Testis (tissue), 2 donors: ENCODE measurements at regions not wholly inside any gene's neighbourhood (a gene's known extent, or its start where the extent isn't known, plus 50 kb on each side); places are given as distances from the start of the nearest gene placed in this dataset.

ENCODE experiments used
- DNase-seq: peaks from one replicate; pipeline ENCODE4 v3.0.0-alpha.2; 2019
- H3K27ac ChIP-seq, 2 donors: fragments of 200-600 bp; sonication (generic); one replicate each; pipeline ENCODE4 v1.5.1; 2019
- H3K27me3 ChIP-seq: fragments of 200-600 bp; sonication (generic); one replicate; pipeline ENCODE4 v1.5.1; 2019
- H3K36me3 ChIP-seq: fragments of 200-600 bp; sonication (generic); one replicate; pipeline ENCODE4 v1.5.1; 2017; ENCODE audit warnings: low read depth; ENCODE audit errors: missing control alignments
- H3K4me1 ChIP-seq: fragments of 200-600 bp; sonication (generic); one replicate; pipeline ENCODE4 v1.5.1; 2019
- H3K4me3 ChIP-seq, 2 donors: fragments of 200-600 bp; sonication (generic); one replicate each; pipeline ENCODE4 v1.5.1; 2017 to 2019
- H3K9me3 ChIP-seq: fragments of 200-600 bp; sonication (generic); one replicate; pipeline ENCODE4 v1.5.1; 2017
- CTCF ChIP-seq, 3 experiments: fragments of 450-650 bp in 2 of 3; fragments of 200-600 bp in 1 of 3; sonication (generic) in 1 of 3; IDR thresholded peaks; one replicate each; pipeline ENCODE4 v1.5.1; 2016 to 2019; ENCODE audit warnings: antibody characterized with exemption in 3 of 3, mild to moderate bottlenecking in 2 of 3, moderate library complexity in 1 of 3
- POLR2A ChIP-seq: fragments of 450-650 bp; IDR thresholded peaks from one replicate; pipeline ENCODE4 v1.6.1; 2017; ENCODE audit warnings: antibody characterized with exemption, mild to moderate bottlenecking, moderate library complexity
- WGBS, 2 donors: methylation state at CpG; one replicate each; pipeline ENCODE4 v1.1.5; 2018; 5-methylcytosine and 5-hydroxymethylcytosine counted together
- intact Hi-C: fragments of 100-400 bp; cut with DNase I; formaldehyde crosslinking; loops from one replicate; pipeline ENCODE4 v1.15.1; 2023; ENCODE audit warnings: low total_unique reads

- Histone ChIP-seq H3K27me3 (no peaks in the 10 kb centered on the region), H3K36me3 (no peaks in the 10 kb centered on the region), H3K9me3 (no peaks in the 10 kb centered on the region), H3K27ac (no peak overlapping the region), H3K4me1 (no peaks in the 10 kb centered on the region), H3K4me3 (no peak overlapping the region)
- intact Hi-C loops = no loop called here
- no peak for DNase-seq
- TF ChIP-seq CTCF (IDR thresholded peaks at IDR 0.05) (no peak), POLR2A (no peak)
- 80 to 88% methylated on average over 3 of the region's 3 CpGs for WGBS, 2 donors
These were observed 793.2 kb downstream of the PLA2G4A start for GRCh38 chr1:187621951-187622350.

- H3K36me3 ChIP-seq = no peaks in the 10 kb centered on the region
- no peaks in the 10 kb centered on the region for H3K9me3 ChIP-seq
- 41 to 53% methylated on average over 1 of the region's 1 CpG for WGBS, 2 donors
- no peak overlapping the region for H3K4me3 ChIP-seq
- no peak overlapping the region for H3K27ac ChIP-seq
- DNase-seq = no peak
- no peaks in the 10 kb centered on the region for H3K4me1 ChIP-seq
- H3K27me3 ChIP-seq = no peaks in the 10 kb centered on the region
- intact Hi-C loops = no loop called here
- no peak for TF ChIP-seq CTCF (IDR thresholded peaks at IDR 0.05)
- TF ChIP-seq POLR2A = no peak
These were observed 793.8 kb downstream of the PLA2G4A start for GRCh38 chr1:187622545-187622944.

- intact Hi-C loops = no loop called here
- no peak overlapping the region for H3K4me3 ChIP-seq
- WGBS, 2 donors = 70 to 82% methylated on average over 2 of the region's 2 CpGs
- no peak for TF ChIP-seq POLR2A
- no peak for TF ChIP-seq CTCF (IDR thresholded peaks at IDR 0.05)
- H3K27me3 ChIP-seq = no peaks in the 10 kb centered on the region
- H3K27ac ChIP-seq = no peak overlapping the region
- no peaks in the 10 kb centered on the region for H3K36me3 ChIP-seq
- no peak for DNase-seq
- H3K9me3 ChIP-seq = no peaks in the 10 kb centered on the region
- no peaks in the 10 kb centered on the region for H3K4me1 ChIP-seq
These were observed 796.2 kb downstream of the PLA2G4A start for GRCh38 chr1:187624812-187625545.

- Histone ChIP-seq H3K36me3 (no peaks in the 10 kb centered on the region), H3K27ac (no peak overlapping the region), H3K27me3 (no peaks in the 10 kb centered on the region), H3K4me3 (no peak overlapping the region), H3K9me3 (no peaks in the 10 kb centered on the region), H3K4me1 (no peaks in the 10 kb centered on the region)
- WGBS, 2 donors = 76 to 81% methylated on average over 5 of the region's 5 CpGs
- DNase-seq = no peak
- intact Hi-C loops = no loop called here
- TF ChIP-seq POLR2A = no peak
- no peak for TF ChIP-seq CTCF (IDR thresholded peaks at IDR 0.05)
These were observed 797.3 kb downstream of the PLA2G4A start for GRCh38 chr1:187626056-187626455.

- no peak for DNase-seq
- H3K4me1 ChIP-seq = no peaks in the 10 kb centered on the region
- no peak overlapping the region for H3K4me3 ChIP-seq
- H3K27ac ChIP-seq = no peak overlapping the region
- no peaks in the 10 kb centered on the region for H3K9me3 ChIP-seq
- intact Hi-C loops = no loop called here
- 90 to 92% methylated on average over 2 of the region's 2 CpGs for WGBS, 2 donors
- no peak for TF ChIP-seq POLR2A
- no peak for TF ChIP-seq CTCF (IDR thresholded peaks at IDR 0.05)
- no peaks in the 10 kb centered on the region for H3K36me3 ChIP-seq
- no peaks in the 10 kb centered on the region for H3K27me3 ChIP-seq
These were observed 798.8 kb downstream of the PLA2G4A start for GRCh38 chr1:187627516-187627915.
